ENCODE measurements at regions not wholly inside any gene's neighbourhood (a gene's known extent, or its start where the extent isn't known, plus 50 kb on each side); places are given as distances from the start of the nearest gene placed in this dataset.
"Not testable (repeated sequence)": the region's sequence is repeated elsewhere in the genome, so short reads cannot be mapped to it uniquely, and the experiment has no call there.

DNA sequence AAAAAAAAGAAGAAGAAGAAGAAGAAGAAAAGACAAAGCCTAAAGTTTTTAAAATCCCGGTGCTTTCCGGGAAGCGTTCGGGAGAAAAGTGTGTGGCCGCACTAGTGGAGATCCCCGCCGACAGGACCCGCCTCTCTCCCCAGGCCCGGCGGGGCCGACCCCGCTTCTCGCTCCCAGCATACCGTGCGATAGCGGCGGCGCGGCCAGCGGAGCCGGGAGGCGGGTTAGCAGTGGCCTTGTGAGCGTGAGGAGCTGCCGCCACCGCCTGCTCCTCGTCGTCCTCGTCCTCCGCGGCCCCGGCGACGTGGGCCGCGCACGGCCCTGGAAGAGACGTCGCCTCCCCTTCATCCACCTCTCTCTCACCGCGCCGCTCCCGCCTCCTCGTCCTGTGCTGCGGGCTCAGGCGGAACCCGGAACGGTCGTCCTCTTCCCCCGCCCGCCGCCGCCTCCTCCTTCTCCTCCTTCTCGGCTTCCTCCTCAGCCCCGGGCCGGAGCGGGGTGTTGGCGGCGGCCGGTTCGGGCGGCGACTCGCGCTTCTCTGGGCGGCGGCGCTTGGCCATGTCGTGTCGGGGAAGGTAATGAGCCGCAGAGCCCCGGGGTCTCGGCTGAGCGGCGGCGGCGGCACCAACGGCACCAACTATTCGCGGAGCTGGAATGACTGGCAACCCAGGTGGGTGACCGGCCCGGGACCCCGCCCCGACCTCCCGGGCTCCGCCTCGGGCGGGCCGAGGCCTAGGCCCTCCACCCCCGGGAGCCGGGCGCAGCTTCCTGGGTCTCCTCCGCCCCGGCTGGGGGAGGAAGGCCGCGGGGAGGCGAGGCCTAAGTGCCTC lies 62.6 kb upstream of the CDR2 start:
- DNase-seq = peak; percentile 78
- Mint-ChIP-seq H3K4me3 (peak overlapping the region; percentile 97), H3K27ac (peak overlapping the region; percentile 99)
- H3K27me3 Mint-ChIP-seq, H3K4me1 Mint-ChIP-seq, H3K36me3 Mint-ChIP-seq, H3K9me3 Mint-ChIP-seq: not testable (repeated sequence)

DNA sequence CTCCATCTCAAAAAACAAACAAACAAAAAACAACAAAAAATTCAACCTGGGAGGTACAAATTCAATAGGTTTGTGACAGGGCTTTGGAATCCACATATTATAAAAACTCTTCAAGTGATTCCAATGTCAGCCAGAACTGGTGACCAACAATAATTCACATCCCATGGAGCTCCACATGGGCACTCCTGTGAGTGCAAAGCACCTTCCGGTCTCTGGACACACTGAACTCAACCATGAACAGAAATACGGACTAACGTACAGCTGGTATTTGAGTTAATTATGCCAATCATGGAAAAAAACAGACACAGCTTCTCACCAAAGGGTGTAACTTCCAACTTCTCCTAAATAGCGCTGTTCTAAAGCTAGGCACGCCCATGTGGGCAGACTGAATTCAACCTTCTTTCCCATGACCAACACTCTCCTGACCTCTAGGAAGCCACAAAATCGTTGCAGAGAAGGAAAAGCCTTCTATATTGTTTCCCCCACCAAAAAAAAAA lies 62.0 kb upstream of the CDR2 start:
- Mint-ChIP-seq H3K4me3 (peak overlapping the region; percentile 97), H3K27ac (peak overlapping the region; percentile 99)
- not testable (repeated sequence) for H3K9me3 Mint-ChIP-seq, H3K4me1 Mint-ChIP-seq, H3K36me3 Mint-ChIP-seq, H3K27me3 Mint-ChIP-seq, DNase-seq

DNA sequence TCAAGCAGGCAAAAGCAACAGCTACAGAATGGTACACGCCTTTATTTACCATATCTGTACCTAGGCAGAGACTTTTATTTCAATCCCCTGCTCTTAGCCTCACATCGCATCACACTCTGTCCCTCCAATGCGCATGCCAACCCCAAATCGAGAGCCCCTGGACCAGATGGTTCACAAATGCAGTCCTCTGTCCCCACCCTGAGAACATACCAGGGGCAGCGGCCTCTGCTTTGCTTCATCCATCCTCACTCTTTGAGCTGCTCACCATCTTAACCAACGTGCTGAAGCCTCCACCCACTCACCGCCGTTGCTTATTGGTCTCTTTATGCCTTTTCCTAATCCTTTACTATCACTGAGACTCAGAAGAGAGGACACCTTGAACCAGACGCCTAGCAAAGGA lies 56.9 kb upstream of the CDR2 start:
- not testable (repeated sequence) for DNase-seq, H3K4me1 Mint-ChIP-seq, H3K36me3 Mint-ChIP-seq, H3K27me3 Mint-ChIP-seq, H3K9me3 Mint-ChIP-seq, H3K4me3 Mint-ChIP-seq, H3K27ac Mint-ChIP-seq

DNA sequence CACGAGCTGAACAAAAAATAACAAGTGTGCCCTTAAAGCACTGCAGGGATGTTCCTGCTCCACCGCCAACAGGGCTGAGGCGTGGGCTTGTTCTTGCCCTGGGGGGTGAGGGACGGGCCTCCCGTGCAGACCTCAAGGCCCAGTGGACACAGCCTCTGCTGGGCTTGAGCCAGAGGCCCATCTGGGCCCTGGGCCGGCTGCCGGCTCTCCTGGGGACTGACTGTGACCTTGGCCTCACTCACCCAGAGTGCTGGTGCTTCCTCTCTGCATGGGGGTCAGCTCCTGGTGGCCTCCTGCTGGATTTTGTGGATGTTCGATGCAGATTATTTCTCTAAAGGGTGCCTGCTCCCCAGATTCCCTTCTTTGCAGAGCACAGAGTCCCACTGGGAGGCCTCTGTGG lies 54.2 kb upstream of the CDR2 start:
- H3K9me3 Mint-ChIP-seq = no peaks in the 10 kb centered on the region
- no peaks in the 10 kb centered on the region for H3K27me3 Mint-ChIP-seq
- no peak overlapping the region for H3K4me3 Mint-ChIP-seq
- no peak overlapping the region for H3K27ac Mint-ChIP-seq
- no peak for DNase-seq
- peaks cover 16% of the 10 kb centered on the region for H3K36me3 Mint-ChIP-seq
- no peaks in the 10 kb centered on the region for H3K4me1 Mint-ChIP-seq

DNA sequence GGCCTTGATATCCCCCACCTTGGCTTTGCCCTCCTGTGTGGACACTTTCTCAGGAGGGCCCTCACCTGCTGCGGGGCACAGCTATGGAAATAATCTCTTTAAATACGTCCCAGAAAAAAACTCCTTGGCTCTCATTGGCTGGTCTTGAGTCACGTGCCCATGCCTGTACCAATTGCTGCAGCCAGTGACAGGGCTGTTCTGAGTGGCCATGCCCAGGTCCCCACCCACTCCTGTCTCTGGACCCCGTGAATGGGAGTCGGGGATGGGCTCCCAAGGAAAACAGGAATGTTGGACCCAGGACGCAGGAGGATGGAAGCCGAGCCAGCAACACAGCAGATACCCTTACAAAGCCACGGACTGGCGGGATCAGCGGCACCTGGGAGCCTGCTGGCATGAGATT lies 53.1 kb upstream of the CDR2 start:
- DNase-seq = no peak
- peaks cover 22% of the 10 kb centered on the region for H3K36me3 Mint-ChIP-seq
- H3K4me1 Mint-ChIP-seq = no peaks in the 10 kb centered on the region
- H3K4me3 Mint-ChIP-seq = no peak overlapping the region
- H3K9me3 Mint-ChIP-seq = no peaks in the 10 kb centered on the region
- no peaks in the 10 kb centered on the region for H3K27me3 Mint-ChIP-seq
- no peak overlapping the region for H3K27ac Mint-ChIP-seq

DNA sequence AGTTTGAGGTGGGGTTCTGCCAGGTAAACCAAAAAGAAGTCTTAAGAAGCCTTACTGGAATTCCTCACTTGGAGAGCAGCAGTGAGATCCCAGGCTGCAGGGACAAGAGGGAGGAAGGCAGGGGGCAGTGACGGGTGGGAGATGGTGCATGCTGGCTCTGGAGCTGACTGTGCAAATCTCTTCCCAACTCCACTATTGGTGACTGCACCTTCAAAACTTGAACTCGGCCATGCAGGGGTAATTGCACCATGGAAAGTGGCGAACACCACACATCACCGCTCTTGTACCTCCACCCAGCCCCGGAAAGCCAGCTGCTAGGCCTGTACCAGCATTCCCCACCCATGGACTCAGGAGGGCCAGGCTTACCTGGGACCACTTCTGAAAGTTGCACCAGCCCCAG lies 51.4 kb upstream of the CDR2 start:
- peaks cover 25% of the 10 kb centered on the region for H3K36me3 Mint-ChIP-seq
- no peaks in the 10 kb centered on the region for H3K27me3 Mint-ChIP-seq
- no peak overlapping the region for H3K4me3 Mint-ChIP-seq
- H3K4me1 Mint-ChIP-seq = no peaks in the 10 kb centered on the region
- H3K9me3 Mint-ChIP-seq = no peaks in the 10 kb centered on the region
- H3K27ac Mint-ChIP-seq = no peak overlapping the region
- no peak for DNase-seq

DNA sequence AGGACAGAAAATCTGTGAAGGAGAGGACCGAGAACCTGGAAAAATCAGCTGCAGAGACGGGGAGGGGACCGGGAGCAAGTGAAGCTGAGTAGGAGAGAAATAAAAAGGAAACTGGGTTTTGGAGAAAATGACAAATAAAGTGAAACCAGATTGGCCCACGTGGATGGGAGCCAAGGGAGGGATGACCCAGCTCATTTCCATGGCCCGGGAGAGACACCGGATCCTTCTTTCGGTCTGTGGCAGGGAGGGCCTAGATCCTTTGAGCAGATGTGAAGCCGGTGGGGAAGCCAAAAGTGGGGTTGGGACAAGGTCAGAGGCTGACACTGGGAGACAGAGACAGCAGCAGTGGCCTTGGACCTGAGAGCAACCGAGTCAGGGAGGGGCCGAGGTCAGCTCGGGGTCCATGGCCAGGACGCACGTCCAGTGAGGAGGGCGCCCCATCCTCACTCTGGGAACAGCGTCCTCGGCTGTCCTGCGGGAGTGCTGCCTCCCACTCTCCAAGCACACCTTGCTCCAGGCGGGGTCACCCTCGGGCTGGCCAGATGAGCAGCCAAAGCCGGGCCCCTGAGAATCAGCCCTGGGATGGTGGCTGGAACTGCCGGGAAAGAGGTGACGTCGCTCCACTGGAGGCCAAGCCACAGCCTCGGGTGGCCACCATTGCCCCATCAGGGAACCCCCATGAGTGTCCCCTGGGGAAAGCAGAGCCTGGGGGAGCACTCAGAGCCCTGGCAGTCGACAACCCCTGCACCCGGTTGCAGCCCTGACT lies 50.8 kb upstream of the CDR2 start:
- H3K27me3 Mint-ChIP-seq = no peaks in the 10 kb centered on the region
- H3K27ac Mint-ChIP-seq = no peak overlapping the region
- H3K4me3 Mint-ChIP-seq = no peak overlapping the region
- no peak for DNase-seq
- H3K4me1 Mint-ChIP-seq = no peaks in the 10 kb centered on the region
- H3K36me3 Mint-ChIP-seq = peaks cover 28% of the 10 kb centered on the region
- H3K9me3 Mint-ChIP-seq = no peaks in the 10 kb centered on the region

DNA sequence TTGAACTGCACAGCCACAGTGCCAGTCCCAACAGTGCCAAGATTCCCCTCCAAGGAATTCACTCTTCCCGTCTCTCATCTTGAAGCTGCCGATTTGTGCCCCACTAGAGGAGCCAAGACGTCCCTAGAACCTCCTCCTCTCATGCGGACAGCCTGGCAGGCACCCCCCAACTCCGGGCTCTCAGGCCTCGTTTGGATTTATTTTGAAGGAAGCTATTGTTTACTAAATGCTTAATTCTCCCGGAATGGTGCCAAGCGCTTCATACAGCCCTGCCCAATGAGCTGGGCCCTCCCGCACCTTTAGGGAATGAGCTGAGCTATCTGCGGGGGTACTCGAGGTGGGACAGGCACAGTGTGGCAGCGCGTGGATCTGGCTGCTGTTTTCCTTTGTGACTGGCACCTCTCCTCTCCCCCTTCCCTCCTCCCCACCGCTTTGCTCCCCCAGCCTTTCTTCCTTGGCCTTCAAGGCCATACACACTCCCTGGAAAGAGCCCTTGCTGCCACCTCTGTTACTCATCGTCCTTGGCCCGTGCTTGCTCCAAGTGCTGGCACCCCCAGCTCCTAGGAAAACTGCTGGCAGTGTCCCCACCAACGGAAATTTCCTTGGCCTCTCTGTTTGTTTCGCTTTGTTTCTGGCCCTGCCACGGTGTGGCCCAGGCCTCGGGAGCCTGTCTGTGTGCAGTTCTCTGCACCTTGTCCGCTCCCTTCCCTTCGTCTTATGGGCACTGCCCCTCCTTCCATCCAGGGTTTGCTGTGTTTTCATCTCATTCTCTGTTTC lies 49.9 kb upstream of the CDR2 start:
- DNase-seq = no peak
- Mint-ChIP-seq H3K36me3 (peaks cover 34% of the 10 kb centered on the region), H3K4me1 (no peaks in the 10 kb centered on the region), H3K4me3 (no peak overlapping the region), H3K27me3 (no peaks in the 10 kb centered on the region), H3K27ac (no peak overlapping the region), H3K9me3 (no peaks in the 10 kb centered on the region)
